Activated CD4-positive, alpha-beta T cell treated with anti-CD3 and anti-CD28 coated beads, Interleukin-2, Interleukin-6, amounts not matched to agents 100 ng/mL and 50 ng/mL, durations not matched to agents 16 hours and 8 hours (primary cell): ENCODE measurements at regions not wholly inside any gene's neighbourhood (a gene's known extent, or its start where the extent isn't known, plus 50 kb on each side); places are given as distances from the start of the nearest gene placed in this dataset.
A peak's percentile ranks its signal among the peaks of the same experiment; 100 is the strongest.
"Not testable (repeated sequence)": the region's sequence is repeated elsewhere in the genome, so short reads cannot be mapped to it uniquely, and the experiment has no call there.

Experiments
- DNase-seq: peaks from one replicate; pipeline ENCODE4 v3.0.0-alpha.2; 2020

DNA sequence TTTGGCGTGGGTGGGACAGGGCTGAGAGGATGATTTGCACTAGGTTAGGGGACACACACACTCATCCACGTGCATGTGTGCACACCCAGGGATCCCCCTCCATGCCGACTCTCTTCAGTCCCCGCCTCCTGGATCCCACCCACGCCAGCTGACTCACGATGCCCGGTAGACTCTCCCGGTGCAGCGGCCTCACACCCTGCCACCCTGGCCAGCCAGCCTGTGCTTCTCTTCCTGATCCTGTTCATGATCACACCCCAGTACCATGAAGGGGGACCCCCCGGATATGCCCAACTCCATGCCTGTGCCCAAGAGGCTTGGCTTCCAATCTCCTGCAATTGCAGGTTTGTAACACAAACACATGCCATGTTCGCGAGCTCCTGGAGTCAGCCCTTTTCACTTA lies 157.8 kb upstream of the HDAC4 start:
- no peak for DNase-seq

DNA sequence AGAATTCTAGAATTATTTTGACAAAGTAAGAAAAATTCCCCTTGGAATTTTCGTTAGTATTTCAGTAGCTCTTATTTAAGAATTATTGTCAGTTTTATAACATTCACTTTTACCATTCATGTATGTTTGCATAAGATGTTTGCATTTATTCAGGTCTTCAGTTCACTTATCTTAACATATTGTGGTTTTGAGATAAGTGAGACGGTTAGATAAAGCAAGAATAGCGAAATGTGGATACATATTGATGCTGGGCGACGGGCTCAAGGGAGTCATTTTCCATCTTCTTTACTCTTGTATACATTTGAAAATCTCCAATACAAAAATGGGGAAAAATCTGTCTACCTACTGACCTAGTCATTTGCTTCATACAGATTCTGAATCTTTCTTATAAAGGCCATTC lies 156.7 kb upstream of the HDAC4 start:
- no peak for DNase-seq

DNA sequence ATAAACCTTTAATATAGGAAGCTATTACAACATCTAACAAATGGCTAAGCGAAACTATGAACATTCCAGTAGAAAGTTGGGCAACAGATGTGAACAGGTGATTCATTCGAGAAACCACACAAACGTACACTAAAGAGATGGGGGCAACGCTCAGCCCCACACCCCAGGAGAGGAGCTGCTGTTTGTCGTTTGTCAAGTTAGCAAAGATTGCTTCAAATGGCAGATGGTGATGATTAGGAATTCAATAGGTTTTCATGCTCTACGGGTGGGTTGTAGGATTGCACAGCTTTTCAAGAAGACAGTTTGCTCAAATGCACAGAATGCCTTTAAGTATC lies 154.7 kb upstream of the HDAC4 start:
- DNase-seq, result no peak

DNA sequence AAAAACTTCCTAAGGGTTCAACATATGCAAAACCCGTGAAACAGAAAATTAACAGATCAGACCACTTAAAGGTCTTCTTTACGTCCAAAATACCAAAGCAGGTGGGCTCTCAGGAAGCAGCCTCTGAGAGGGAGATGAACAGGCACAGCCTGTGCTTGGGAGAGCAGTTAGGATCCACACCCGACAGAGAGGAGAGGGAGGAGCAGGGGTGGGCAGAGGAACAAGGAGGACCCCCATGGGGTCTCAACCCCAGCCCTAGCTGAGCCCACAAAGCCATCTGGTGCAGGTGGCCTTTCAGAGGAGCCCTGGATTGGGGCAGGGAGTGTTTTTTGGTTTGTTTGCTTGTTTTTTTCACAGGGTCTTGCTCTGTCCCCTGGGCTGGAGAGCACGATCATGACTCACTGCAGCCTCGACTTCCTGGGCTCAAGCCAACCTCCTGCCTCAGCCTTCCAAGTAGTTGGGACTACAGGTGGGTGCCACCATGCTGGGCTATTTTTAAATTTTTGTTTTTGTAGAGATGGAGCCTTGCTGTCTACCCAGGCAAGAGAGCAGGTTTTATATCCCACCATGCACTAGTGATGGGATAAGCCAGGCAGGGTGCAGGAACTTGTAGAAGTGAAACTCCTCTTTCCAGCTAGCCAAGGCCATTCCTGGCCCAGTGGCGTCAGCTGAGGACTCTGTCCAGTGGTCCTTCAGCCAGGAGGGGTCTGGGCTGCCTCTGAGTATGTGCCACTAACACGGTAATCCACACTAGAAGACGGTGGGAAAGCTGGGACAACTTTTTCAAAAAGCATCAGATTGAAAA lies 154.1 kb upstream of the HDAC4 start:
- DNase-seq, result no peak

DNA sequence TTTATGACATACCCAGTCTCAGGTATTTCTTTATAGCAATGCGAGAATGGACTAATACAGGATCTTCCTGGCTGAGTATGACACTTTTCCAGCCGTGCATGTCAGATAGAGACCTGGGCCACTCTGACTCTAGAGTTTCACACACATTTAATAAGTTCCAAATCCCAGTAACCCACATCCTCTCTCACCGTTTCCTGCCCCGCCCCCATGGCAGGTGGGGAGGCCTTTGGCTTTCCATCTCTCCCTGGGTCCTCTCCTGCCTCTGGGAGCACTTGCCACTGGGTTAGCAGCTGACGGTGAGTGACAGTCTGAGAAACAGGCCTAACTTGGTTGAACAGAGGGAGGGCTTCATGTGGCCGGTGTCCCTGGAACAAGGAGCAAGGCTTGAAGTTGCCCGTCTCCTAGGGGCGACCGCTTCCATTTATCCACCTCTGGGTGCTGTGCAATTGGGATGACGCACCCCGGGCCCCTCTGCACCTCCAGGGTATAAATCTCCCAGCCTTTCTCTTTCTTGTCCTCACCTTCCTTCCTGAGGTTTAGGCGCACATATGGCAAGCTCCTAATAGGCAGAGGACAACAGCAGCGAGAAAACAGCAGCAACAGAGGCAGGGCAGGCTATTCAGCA lies 152.7 kb upstream of the HDAC4 start:
- DNase-seq, result no peak

DNA sequence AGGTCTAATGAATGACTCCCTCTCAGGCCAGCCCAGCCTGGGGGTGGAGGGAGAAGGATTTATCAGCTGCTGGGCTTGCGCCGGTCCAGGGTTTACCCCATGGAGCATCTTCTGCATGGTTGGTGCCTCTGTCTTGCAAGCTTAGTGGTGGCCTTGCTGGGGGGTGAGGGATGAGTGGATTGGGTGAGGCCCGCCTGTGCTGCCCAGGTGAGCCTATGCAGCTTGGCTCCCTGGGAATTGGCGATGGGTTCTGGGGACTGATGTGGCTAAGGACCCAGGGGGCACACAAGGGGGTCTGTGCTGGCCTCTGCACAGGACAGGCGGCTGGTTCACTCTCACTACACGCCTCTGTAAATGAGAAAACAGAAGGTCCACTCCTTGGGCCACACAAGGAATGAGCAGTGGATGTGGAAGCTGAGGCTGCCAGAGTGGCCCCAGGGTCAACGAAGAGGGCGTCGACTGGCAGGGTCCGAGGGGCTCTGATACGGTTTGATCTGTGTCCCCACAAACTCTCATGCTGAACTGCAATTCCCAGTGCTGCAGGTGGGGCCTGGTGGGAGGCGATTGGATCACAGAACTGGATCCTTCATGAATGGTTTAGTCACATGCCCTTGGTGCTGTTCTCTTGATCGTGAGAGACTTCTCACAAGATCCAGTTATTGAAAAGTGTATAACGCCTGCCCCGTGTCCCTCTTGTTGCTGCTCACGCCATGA lies 151.6 kb upstream of the HDAC4 start:
- DNase-seq, result no peak

DNA sequence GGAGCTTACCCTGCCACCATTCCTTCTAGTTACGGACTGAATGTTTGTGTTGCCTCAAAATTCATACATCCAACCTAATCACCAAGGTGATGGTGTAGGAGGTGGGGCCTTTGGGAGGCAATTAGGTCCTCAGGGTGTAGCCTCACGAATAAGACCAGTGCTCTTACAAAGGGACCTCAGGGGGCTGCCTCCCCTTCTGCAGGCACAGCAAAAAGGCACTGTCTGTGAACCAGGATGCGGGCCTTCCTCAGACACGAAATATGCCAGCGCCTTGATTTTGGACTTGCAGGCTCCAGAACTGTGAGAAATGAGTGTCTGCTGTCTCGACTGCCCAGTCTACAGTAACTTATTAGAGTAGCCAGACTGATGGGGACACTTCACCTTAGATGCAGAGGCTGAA lies 150.4 kb upstream of the HDAC4 start:
- DNase-seq, result no peak

DNA sequence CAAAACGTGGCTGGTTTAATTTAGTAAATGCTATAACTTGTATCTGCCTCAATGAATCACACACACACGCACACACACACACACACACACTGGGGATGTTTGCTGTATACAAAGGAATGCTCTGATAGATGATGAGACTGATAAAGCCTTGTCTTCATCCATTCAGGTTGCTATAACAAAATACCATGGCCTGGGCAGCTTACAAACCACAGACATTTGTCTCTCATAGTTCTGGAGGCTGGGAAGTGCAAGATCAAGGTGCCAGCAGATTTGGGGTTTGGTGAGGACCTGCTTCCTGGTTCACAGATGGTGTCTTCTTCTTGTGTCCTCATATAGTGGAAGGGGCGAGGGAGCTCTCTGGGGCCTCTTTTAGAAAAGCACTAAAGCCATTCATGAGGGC lies 149.5 kb upstream of the HDAC4 start:
- no peak for DNase-seq

DNA sequence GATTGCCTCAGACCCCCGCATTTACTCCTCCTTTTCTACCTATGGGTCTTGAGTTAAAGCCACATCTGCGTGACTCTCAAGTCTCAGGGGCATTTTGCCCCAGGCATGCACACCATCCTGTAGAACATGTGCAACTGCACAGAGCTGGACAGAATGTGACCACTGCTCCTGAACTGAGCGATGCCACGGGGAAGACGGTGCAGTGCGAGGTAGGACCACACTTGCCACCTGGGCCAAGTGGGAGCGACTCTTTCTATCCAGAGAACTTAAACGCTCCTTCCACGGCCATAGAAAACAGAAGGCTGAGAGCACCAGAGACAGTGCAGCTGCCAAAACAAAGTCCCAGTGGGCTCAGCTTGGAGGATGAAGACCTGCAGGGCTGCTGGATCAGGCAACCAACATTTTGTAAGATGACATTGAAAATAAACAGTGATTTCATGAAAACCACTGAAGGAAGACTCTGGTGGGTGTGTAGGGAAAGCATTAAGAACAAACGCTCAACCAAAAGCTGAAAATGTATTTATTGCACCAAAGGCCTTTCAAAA lies 149.0 kb upstream of the HDAC4 start:
- DNase-seq, result no peak

DNA sequence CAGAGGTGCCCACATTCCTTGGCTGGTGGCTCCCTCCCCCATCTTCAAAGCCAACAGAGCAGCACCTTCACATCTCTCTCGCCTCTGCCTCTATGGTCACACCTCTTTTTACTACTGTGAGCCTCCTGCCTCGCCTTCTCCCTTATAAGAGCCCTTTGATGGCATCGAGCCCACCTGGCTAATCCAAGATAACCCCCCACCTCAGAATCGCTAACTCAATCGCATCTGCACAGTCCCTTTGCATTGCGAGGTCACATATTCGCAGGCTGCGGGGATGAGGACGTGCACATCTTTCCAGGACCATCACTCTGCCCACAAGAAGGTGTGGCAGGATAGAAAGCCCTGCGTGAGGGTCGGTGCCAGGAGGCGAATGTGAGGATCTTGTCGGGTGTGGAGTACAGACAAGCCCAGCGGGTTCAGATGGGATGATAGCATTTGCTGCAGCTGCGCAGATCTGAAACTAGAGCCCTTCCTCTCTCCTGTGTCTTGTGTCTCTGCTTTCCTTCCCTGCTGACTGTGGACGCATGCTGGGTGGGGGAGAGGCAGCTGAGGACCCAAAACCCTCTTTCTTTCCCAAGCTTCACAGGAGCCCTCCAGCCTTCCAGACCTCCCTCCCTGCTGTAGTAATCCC lies 148.3 kb upstream of the HDAC4 start:
- DNase-seq, result no peak

DNA sequence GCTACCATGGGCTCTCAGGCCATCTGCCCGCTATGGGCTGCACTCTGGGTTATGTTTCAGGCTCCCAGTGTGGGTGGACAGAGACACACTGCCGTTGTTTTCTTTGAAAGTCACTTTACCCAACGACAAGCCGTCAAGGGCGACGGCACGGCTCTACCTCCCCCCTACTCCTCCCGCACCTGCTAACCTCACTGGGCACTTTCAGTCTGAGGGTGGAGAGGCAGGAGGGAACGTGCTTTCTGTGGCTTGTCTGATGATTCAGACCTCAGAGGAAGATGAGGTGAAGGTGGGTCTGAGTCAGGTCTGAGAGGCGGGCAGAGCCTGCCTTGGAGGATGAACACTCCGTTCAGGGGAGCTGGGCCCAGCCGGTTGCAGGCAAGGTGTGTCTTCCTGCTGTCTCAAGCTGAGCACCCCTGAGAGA lies 147.6 kb upstream of the HDAC4 start:
- DNase-seq, result peak; percentile 68

DNA sequence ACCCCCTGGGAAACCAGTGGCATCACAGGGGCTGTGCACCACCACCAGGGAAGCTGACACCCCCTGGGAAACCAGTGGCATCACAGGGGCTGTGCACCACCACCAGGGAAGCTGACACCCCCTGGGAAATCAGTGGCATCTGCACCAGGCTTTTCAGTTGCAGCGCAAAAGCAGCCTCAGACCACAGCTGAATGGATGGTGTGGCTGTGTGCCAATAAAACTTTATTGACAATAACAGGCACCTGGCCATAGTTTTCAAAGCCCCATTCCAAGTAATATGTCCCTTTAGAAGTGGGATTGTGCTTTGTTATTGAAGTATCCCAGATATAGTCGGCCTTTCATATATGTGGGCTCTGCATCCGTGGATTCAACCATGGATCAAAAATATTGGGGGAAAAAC lies 146.3 kb upstream of the HDAC4 start:
- DNase-seq, result not testable (repeated sequence)

DNA sequence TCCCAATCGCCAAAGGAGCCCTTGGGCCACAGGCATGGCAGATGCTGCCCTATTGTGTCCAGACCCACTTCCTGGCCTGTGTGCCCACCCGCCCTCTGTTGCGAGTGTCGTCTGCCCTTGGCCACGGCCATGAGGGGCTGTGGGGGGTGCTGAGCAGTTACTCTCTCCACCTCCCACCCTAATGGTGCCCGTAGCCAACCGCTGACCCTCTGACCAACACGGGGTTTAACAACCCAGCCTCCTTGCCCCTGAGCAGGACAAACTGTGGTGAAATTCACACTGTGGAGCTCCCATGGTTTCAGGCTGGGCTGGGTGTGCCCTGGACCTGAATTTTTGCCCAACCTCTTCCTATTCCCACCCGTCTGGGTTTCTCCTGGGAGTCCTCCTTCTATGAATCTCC lies 145.7 kb upstream of the HDAC4 start:
- DNase-seq, result no peak

DNA sequence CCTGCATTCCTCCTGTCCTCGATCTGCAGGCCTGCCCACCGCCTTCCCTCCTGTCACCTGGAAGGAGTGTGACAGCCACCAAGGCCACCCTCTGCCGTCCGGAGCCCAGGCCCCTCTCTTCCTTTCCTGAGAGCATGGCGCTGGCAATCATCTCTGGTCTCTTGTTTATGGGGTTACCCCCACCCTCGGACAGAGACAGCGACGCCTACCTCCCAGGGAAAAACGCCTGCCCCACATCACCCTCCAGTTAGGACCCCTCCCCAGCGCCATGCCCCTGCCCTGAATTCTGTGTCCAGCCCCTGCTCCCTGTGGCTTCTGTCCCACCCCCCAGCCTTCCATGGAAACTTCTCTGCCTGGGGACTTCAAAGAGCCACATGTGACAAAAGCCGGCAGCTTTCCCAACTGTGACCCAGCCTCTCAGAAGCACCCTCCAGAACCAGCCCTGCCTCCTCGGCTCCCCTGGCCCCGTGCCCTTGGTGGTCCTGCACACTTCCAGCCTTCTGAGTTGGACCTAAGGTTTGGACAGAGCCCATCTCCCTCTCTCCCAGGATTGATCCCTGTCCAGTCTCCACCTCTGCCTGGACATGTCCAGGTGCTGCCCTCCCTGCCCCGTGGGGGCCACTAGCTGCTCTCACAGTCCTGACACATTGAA lies 145.0 kb upstream of the HDAC4 start:
- DNase-seq, result no peak

DNA sequence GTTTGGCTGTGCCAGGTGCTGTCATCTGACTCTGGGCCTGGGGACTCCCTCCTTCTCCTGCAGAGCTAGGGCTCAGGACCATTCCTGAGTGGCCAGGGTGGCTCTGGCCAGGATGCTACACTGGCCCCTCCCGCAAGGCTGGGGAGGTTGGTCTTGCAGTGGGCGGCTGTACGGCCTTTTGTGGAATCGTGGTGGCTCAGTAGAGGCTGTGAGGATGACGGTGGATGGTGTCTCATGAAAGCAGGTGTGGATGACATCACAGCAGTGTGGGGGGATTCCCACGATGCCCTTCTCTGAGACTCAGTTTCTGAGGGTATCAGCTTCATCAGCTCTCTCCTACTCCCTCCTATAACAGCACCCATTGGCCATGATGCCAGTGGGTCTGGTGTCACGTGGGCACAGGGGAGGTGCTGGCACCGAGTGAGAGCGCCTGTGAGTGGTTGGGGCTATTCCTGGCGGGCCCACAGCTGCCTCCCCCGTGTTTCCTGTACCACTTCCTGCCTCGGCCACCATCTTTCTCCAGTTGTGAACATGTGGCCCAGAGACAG lies 144.2 kb upstream of the HDAC4 start:
- DNase-seq, result peak; percentile 42

DNA sequence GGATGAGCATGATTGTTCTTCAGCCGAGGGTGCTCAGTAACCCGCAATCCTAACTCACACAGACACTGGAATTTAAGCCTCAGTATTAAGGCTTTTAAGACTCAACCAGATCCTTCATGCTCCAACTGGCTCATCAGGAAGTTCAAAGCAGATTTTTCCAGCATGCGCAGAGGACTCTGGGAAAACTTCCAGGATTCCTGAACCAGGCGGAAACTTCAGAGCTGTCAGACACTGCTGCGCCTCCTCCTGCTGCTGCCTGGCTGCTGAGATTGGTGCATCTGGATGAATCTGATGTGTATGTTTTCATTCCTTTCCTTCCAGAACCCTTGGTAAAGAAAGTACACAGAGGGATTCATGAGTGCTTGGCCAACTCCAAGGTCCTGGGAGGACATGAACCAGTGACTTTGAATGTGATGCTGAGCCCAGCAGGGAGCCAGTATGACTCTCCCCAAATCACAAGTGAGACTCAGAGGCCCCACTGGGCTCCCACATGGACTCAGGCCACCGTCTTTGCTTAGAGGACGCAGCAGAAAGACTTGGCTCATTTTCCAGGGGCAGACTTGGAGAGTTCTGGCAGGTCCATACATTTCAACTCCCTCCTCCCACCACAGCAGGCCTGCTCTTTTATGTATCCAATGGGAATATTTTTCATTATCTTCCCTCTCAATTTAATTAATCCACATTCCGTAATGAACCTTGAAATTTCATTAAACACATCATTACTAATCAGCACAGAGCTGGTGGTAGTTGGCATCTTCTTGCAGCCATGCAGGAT lies 143.5 kb upstream of the HDAC4 start:
- DNase-seq, result no peak

DNA sequence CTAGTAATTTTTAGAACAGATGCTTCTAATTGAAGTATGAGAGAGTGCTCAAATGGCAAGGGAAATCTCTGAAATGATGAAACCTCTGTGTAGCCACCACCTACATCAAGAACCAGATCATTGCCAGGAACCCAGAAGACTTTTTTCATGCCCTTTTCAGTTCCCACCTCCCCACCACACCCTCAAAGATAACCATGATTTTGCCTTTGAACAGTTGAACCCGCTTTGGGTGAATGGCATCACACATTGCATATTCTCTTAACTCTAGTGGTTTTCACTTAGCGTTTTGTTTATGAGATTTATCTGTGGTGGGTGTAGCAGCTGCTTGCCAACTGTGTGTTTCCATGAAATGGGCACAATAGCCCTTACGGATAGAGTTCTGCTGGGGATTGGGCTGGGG lies 142.9 kb upstream of the HDAC4 start:
- no peak for DNase-seq

DNA sequence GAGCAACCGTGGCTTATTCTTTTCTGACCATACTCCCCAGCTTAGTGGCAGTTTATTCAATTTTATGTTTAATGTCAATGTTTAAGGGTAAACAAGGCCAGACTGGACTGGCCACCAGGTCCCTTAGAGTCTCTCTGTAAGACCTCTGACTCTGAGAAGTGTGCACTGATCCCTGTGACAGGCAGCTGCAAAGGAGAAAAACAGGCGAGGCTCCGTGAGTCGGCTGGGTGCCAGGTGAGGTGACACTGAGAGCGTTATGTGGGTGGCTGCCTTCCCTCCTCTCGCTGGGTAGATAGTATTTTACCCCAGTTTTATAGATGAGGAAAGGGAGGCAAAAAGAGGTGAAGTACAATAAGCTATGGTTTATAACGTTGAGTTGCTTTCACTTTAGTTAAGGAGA lies 139.4 kb upstream of the HDAC4 start:
- no peak for DNase-seq

DNA sequence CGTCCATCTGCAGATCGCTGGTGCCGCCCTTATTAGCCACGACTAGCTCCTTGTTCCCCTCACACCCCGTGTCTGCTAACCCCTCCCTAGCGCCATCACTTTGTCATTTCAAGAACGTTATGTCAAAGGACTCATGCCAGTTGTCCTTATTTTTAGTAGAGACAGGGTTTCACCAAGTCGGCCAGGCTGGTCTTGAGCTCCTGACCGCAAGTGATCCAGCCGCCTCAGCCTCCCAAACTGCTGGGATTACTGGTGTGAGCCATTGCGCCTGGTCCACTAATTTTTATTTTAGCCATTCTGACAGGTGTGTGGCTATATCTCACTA lies 138.9 kb upstream of the HDAC4 start:
- no peak for DNase-seq

DNA sequence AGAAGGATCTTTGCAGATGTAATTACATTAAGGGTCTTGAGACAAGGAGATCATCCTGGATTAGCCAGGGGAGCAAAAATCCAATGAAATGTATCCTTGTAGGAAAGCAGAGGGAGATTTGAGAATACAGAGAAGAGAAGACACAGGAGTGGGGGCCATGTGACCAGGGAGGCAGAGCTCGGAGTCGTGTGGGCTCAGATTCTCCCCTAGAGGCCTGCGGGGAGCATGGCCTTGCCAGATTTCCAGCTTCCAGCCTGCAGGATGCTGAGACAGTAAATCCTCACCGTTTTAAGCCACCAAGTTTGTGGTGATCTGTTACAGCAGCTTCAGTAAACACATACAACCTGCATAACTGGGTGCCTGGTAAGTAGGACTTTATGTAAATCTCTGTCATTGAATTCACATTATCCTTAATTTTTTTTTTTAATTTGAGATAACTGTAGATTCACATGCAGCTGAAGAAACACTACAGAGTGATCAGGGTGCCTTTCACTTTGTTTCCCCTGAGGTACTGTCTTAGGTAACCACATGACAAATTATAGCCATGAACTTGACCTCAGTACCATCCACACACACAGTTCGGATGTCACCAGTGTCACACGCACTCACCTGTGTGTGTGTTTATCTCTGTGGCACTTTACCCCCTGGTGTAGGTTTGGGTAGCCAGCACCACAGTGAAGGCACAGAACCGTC lies 138.4 kb upstream of the HDAC4 start:
- no peak for DNase-seq

DNA sequence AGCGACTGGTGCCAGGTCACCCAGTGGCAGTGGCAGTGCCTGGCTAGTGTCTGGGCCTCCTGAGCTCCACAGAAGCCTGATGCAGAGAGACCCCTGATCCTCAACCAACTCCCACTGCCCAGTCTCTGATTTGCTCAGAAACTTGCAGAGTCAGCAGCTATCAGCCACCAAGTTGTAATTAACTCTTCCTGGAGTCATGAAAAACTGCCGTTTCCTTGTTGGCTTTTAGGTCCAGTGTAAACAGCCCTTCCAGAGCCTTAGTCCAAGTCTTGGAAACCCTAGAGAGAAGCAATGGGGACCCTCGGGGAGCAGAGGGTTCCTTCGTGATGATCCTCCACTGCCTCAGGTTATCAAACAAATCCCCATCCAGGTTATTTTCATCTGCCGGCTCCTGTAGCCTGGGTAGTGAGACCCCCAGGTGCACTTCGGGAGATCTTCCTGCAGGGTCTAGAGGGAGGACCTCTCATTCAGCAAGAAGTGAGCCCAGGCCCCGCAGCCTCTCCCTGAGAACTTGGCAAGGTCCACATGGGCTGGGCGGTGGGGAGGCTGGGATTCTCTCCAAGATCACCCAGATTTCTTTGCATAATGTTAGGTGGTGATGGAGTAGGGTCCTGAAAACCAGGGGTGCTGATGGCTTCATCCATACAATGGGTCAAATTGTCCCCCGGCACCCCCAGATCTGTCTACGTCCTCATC lies 137.7 kb upstream of the HDAC4 start:
- no peak for DNase-seq
